ENCODE measurements at regions not wholly inside any gene's neighbourhood (a gene's known extent, or its start where the extent isn't known, plus 50 kb on each side); places are given as distances from the start of the nearest gene placed in this dataset.

- H3K27ac Mint-ChIP-seq: no peak overlapping the region
- no peak for ATAC-seq
- intact Hi-C loops (cut with DNase I, micrococcal nuclease): no loop called here
- no peaks in the 10 kb centered on the region for H3K36me3 Mint-ChIP-seq (ENCODE audit: low read depth)
- no peaks in the 10 kb centered on the region for H3K4me1 Mint-ChIP-seq
- peaks cover 1% of the 10 kb centered on the region for H3K27me3 Mint-ChIP-seq
- POLR2A ChIA-PET: no interaction called here
- H3K9me3 Mint-ChIP-seq (ENCODE audit: low read depth): peaks cover 2% of the 10 kb centered on the region
- no peak for DNase-seq
- CTCF ChIA-PET: interaction anchor here (0.8 kb wide), 1 partner anchor 63 kb away, joined by 3 read pairs; no protein-coding TSS in a partner anchor
- H3K4me3 Mint-ChIP-seq: no peak overlapping the region
Observed at GRCh38 chr5:124227914-124228313, 518.5 kb downstream of the ZNF608 start.

GRCh38 chr5:124220418-124220817 lies 526.0 kb downstream of the ZNF608 start:
- Mint-ChIP-seq H3K27me3 (no peaks in the 10 kb centered on the region), H3K4me3 (no peak overlapping the region), H3K4me1 (no peaks in the 10 kb centered on the region), H3K9me3 (ENCODE audit: low read depth) (no peaks in the 10 kb centered on the region), H3K36me3 (ENCODE audit: low read depth) (no peaks in the 10 kb centered on the region), H3K27ac (no peak overlapping the region)
- ATAC-seq (no peak), DNase-seq (no peak)
- POLR2A ChIA-PET: no interaction called here
- intact Hi-C loops (cut with DNase I, micrococcal nuclease): no loop called here
- CTCF ChIA-PET: no interaction called here

- CTCF ChIA-PET: no interaction called here
- H3K27me3 Mint-ChIP-seq: no peaks in the 10 kb centered on the region
- ATAC-seq: no peak
- intact Hi-C loops (cut with DNase I, micrococcal nuclease): no loop called here
- DNase-seq: no peak
- no peak overlapping the region for H3K4me3 Mint-ChIP-seq
- H3K9me3 Mint-ChIP-seq (ENCODE audit: low read depth): peaks cover 4% of the 10 kb centered on the region
- POLR2A ChIA-PET: no interaction called here
- no peaks in the 10 kb centered on the region for H3K36me3 Mint-ChIP-seq (ENCODE audit: low read depth)
- no peak overlapping the region for H3K27ac Mint-ChIP-seq
- H3K4me1 Mint-ChIP-seq: no peaks in the 10 kb centered on the region
Observed at GRCh38 chr5:124212934-124213333, 533.5 kb downstream of the ZNF608 start.

GRCh38 chr5:124210111-124210910 lies 536.1 kb downstream of the ZNF608 start:
- Mint-ChIP-seq H3K9me3 (ENCODE audit: low read depth) (peaks cover 3% of the 10 kb centered on the region), H3K27me3 (no peaks in the 10 kb centered on the region), H3K27ac (no peak overlapping the region), H3K36me3 (ENCODE audit: low read depth) (no peaks in the 10 kb centered on the region), H3K4me1 (no peaks in the 10 kb centered on the region), H3K4me3 (no peak overlapping the region)
- no peak for DNase-seq
- no peak for ATAC-seq
- CTCF ChIA-PET: interaction anchor here (0.7 kb wide), 1 partner anchor 143 kb away, joined by 3 read pairs; no protein-coding TSS in a partner anchor
- intact Hi-C loops (cut with DNase I, micrococcal nuclease): no loop called here
- POLR2A ChIA-PET: no interaction called here

GRCh38 chr5:124207118-124207517 lies 539.3 kb downstream of the ZNF608 start:
- H3K27me3 Mint-ChIP-seq: no peaks in the 10 kb centered on the region
- H3K9me3 Mint-ChIP-seq (ENCODE audit: low read depth): peaks cover 8% of the 10 kb centered on the region
- no peaks in the 10 kb centered on the region for H3K36me3 Mint-ChIP-seq (ENCODE audit: low read depth)
- DNase-seq (no peak), ATAC-seq (no peak)
- no peak overlapping the region for H3K27ac Mint-ChIP-seq
- no peak overlapping the region for H3K4me3 Mint-ChIP-seq
- CTCF ChIA-PET: no interaction called here
- POLR2A ChIA-PET: no interaction called here
- no peaks in the 10 kb centered on the region for H3K4me1 Mint-ChIP-seq
- intact Hi-C loops (cut with DNase I, micrococcal nuclease): no loop called here

- Mint-ChIP-seq H3K4me3 (no peak overlapping the region), H3K4me1 (no peaks in the 10 kb centered on the region), H3K9me3 (ENCODE audit: low read depth) (peaks cover 8% of the 10 kb centered on the region), H3K27ac (no peak overlapping the region), H3K36me3 (ENCODE audit: low read depth) (no peaks in the 10 kb centered on the region), H3K27me3 (no peaks in the 10 kb centered on the region)
- ATAC-seq (no peak), DNase-seq (no peak)
- ChIA-PET CTCF (no interaction called here), POLR2A (no interaction called here)
- intact Hi-C loops (cut with DNase I, micrococcal nuclease): no loop called here
Observed at GRCh38 chr5:124206540-124206939, 539.9 kb downstream of the ZNF608 start.

- DNase-seq: no peak
- POLR2A ChIA-PET: no interaction called here
- Mint-ChIP-seq H3K36me3 (ENCODE audit: low read depth) (no peaks in the 10 kb centered on the region), H3K27me3 (no peaks in the 10 kb centered on the region), H3K4me1 (no peaks in the 10 kb centered on the region), H3K4me3 (no peak overlapping the region), H3K27ac (no peak overlapping the region), H3K9me3 (ENCODE audit: low read depth) (peaks cover 10% of the 10 kb centered on the region)
- intact Hi-C loops (cut with DNase I, micrococcal nuclease): no loop called here
- ATAC-seq: no peak
- CTCF ChIA-PET: no interaction called here
Observed at GRCh38 chr5:124203303-124203702, 543.1 kb downstream of the ZNF608 start.

- Mint-ChIP-seq H3K9me3 (ENCODE audit: low read depth) (peaks cover 10% of the 10 kb centered on the region), H3K27ac (no peak overlapping the region), H3K4me1 (no peaks in the 10 kb centered on the region), H3K36me3 (ENCODE audit: low read depth) (no peaks in the 10 kb centered on the region), H3K4me3 (no peak overlapping the region), H3K27me3 (no peaks in the 10 kb centered on the region)
- CTCF ChIA-PET: no interaction called here
- POLR2A ChIA-PET: no interaction called here
- intact Hi-C loops (cut with DNase I, micrococcal nuclease): no loop called here
- ATAC-seq (no peak), DNase-seq (no peak)
Observed at GRCh38 chr5:124200381-124200780, 546.1 kb downstream of the ZNF608 start.

GRCh38 chr5:124199893-124200292 lies 546.5 kb downstream of the ZNF608 start:
- POLR2A ChIA-PET: no interaction called here
- H3K27me3 Mint-ChIP-seq: no peaks in the 10 kb centered on the region
- intact Hi-C loops (cut with DNase I, micrococcal nuclease): no loop called here
- DNase-seq (no peak), ATAC-seq (no peak)
- H3K9me3 Mint-ChIP-seq (ENCODE audit: low read depth): peaks cover 10% of the 10 kb centered on the region
- no peak overlapping the region for H3K4me3 Mint-ChIP-seq
- H3K4me1 Mint-ChIP-seq: no peaks in the 10 kb centered on the region
- CTCF ChIA-PET: no interaction called here
- no peak overlapping the region for H3K27ac Mint-ChIP-seq
- H3K36me3 Mint-ChIP-seq (ENCODE audit: low read depth): no peaks in the 10 kb centered on the region

GRCh38 chr5:124195411-124195810 lies 551.0 kb downstream of the ZNF608 start:
- H3K4me1 Mint-ChIP-seq: no peaks in the 10 kb centered on the region
- no peak for DNase-seq
- intact Hi-C loops (cut with DNase I, micrococcal nuclease): no loop called here
- no peak for ATAC-seq
- ChIA-PET CTCF (no interaction called here), POLR2A (no interaction called here)
- H3K27me3 Mint-ChIP-seq: no peaks in the 10 kb centered on the region
- no peaks in the 10 kb centered on the region for H3K36me3 Mint-ChIP-seq (ENCODE audit: low read depth)
- H3K9me3 Mint-ChIP-seq (ENCODE audit: low read depth): peaks cover 2% of the 10 kb centered on the region
- no peak overlapping the region for H3K4me3 Mint-ChIP-seq
- H3K27ac Mint-ChIP-seq: no peak overlapping the region

- ATAC-seq (no peak), DNase-seq (no peak)
- no peaks in the 10 kb centered on the region for H3K36me3 Mint-ChIP-seq (ENCODE audit: low read depth)
- no peak overlapping the region for H3K27ac Mint-ChIP-seq
- ChIA-PET POLR2A (no interaction called here), CTCF (no interaction called here)
- H3K9me3 Mint-ChIP-seq (ENCODE audit: low read depth): no peaks in the 10 kb centered on the region
- no peaks in the 10 kb centered on the region for H3K4me1 Mint-ChIP-seq
- intact Hi-C loops (cut with DNase I, micrococcal nuclease): no loop called here
- no peak overlapping the region for H3K4me3 Mint-ChIP-seq
- H3K27me3 Mint-ChIP-seq: no peaks in the 10 kb centered on the region
Observed at GRCh38 chr5:124194282-124194681, 552.2 kb downstream of the ZNF608 start.

- Mint-ChIP-seq H3K36me3 (ENCODE audit: low read depth) (no peaks in the 10 kb centered on the region), H3K27ac (no peak overlapping the region), H3K9me3 (ENCODE audit: low read depth) (no peaks in the 10 kb centered on the region), H3K4me3 (no peak overlapping the region), H3K4me1 (no peaks in the 10 kb centered on the region), H3K27me3 (no peaks in the 10 kb centered on the region)
- ATAC-seq: no peak
- DNase-seq: no peak
- intact Hi-C loops (cut with DNase I, micrococcal nuclease): no loop called here
- POLR2A ChIA-PET: no interaction called here
- CTCF ChIA-PET: interaction anchor here (0.6 kb wide), 1 partner anchor 224 kb away, joined by 3 read pairs; no protein-coding TSS in a partner anchor
Observed at GRCh38 chr5:124193371-124193789, 553.1 kb downstream of the ZNF608 start.

Measured in activated CD4-positive, alpha-beta T cell treated with anti-CD3 and anti-CD28 coated beads for 36 hours (primary cell).